NT2/D1 (cell line): ENCODE measurements at regions not wholly inside any gene's neighbourhood (a gene's known extent, or its start where the extent isn't known, plus 50 kb on each side); places are given as distances from the start of the nearest gene placed in this dataset.

Source experiments
- SUZ12 ChIP-seq: IDR thresholded peaks from 2 replicates; pipeline ENCODE4 v1.6.1; 2011; ENCODE audit not compliant: insufficient read length, insufficient read depth; ENCODE audit errors: extremely low read depth
- YY1 ChIP-seq: IDR thresholded peaks from 2 replicates; pipeline ENCODE4 v1.6.1; 2011; ENCODE audit not compliant: insufficient read length, insufficient read depth
- ZNF274 ChIP-seq: IDR thresholded peaks from 2 replicates; pipeline ENCODE4 v1.6.1; 2011; ENCODE audit warnings: mild to moderate bottlenecking, low read depth, low read length

DNA sequence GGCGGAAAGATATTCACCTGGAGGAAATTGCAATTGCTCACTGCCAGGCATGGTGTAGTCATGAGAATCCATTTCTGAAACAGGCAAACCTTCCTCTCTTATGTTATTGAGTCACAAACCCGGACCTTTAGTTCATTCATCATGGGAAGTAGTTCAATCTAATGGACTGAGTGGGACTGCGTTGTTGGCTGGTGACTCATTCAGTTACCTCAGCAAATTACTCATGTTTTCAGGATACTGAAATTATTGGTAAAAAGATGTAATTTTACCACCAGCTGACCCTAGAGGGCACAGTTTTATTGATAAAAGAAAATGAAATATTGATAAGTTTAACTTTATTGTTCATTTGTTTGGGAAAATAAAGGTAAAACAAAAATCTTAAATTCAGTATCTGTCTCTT, 1194.4 kb upstream of the SORCS1 start:
- TF ChIP-seq ZNF274 (no peak), YY1 (no peak), SUZ12 (no peak)
